ENCODE measurements at regions not wholly inside any gene's neighbourhood (a gene's known extent, or its start where the extent isn't known, plus 50 kb on each side); places are given as distances from the start of the nearest gene placed in this dataset.

DNA sequence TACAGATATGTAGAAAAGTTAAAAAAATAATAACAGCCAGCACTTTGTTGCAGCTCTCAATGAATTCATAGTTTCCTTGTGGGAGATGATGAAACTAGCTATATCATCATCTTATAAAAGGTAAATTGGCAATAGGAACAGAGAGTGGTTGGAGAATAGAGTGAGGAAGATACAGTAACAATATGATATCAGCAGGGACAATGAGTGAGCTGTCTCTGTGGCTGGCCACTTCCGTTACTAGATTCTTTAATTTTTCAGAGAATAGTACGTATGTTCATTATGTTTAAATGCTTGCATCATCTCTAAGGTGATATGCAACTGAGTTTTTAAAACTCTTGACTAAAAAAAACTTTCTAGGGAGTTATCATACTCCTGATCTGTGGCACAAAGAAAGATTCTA lies 1006.2 kb upstream of the FLRT2 start:
- TF ChIP-seq, protein P1, sequence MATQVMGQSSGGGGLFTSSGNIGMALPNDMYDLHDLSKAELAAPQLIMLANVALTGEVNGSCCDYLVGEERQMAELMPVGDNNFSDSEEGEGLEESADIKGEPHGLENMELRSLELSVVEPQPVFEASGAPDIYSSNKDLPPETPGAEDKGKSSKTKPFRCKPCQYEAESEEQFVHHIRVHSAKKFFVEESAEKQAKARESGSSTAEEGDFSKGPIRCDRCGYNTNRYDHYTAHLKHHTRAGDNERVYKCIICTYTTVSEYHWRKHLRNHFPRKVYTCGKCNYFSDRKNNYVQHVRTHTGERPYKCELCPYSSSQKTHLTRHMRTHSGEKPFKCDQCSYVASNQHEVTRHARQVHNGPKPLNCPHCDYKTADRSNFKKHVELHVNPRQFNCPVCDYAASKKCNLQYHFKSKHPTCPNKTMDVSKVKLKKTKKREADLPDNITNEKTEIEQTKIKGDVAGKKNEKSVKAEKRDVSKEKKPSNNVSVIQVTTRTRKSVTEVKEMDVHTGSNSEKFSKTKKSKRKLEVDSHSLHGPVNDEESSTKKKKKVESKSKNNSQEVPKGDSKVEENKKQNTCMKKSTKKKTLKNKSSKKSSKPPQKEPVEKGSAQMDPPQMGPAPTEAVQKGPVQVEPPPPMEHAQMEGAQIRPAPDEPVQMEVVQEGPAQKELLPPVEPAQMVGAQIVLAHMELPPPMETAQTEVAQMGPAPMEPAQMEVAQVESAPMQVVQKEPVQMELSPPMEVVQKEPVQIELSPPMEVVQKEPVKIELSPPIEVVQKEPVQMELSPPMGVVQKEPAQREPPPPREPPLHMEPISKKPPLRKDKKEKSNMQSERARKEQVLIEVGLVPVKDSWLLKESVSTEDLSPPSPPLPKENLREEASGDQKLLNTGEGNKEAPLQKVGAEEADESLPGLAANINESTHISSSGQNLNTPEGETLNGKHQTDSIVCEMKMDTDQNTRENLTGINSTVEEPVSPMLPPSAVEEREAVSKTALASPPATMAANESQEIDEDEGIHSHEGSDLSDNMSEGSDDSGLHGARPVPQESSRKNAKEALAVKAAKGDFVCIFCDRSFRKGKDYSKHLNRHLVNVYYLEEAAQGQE (IDR thresholded peaks at IDR 0.05; ENCODE audit: borderline replicate concordance): no peak
- TF ChIP-seq, protein P2, sequence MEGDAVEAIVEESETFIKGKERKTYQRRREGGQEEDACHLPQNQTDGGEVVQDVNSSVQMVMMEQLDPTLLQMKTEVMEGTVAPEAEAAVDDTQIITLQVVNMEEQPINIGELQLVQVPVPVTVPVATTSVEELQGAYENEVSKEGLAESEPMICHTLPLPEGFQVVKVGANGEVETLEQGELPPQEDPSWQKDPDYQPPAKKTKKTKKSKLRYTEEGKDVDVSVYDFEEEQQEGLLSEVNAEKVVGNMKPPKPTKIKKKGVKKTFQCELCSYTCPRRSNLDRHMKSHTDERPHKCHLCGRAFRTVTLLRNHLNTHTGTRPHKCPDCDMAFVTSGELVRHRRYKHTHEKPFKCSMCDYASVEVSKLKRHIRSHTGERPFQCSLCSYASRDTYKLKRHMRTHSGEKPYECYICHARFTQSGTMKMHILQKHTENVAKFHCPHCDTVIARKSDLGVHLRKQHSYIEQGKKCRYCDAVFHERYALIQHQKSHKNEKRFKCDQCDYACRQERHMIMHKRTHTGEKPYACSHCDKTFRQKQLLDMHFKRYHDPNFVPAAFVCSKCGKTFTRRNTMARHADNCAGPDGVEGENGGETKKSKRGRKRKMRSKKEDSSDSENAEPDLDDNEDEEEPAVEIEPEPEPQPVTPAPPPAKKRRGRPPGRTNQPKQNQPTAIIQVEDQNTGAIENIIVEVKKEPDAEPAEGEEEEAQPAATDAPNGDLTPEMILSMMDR (IDR thresholded peaks at IDR 0.05; ENCODE audit: poor library complexity, severe bottlenecking): no peak
- TF ChIP-seq EP300 (conservative IDR thresholded peaks at IDR 0.05; ENCODE audit: poor library complexity, severe bottlenecking) (no peak), POLR2AphosphoS5 (IDR thresholded peaks at IDR 0.05) (no peak), TAF1 (IDR thresholded peaks at IDR 0.05; ENCODE audit: low read depth) (no peak), RAD21 (conservative IDR thresholded peaks at IDR 0.05) (no peak)
